HG03139 (cell line): ENCODE measurements at regions not wholly inside any gene's neighbourhood (a gene's known extent, or its start where the extent isn't known, plus 50 kb on each side); places are given as distances from the start of the nearest gene placed in this dataset.
"Not testable (repeated sequence)": the region's sequence is repeated elsewhere in the genome, so short reads cannot be mapped to it uniquely, and the experiment has no call there.

Experiments
- ATAC-seq: cut with Tn5 transposase; IDR thresholded peaks from one replicate; pipeline ENCODE4 v1.9.1; 2021; ENCODE audit not compliant: unreplicated experiment

GRCh38 chr9:126056312-126057021 is 270.2 kb upstream of the MVB12B start:
- no peak for ATAC-seq

GRCh38 chr9:126057121-126057825 is 269.4 kb upstream of the MVB12B start:
- no peak for ATAC-seq

GRCh38 chr9:126058011-126058531 is 268.6 kb upstream of the MVB12B start:
- no peak for ATAC-seq

DNA sequence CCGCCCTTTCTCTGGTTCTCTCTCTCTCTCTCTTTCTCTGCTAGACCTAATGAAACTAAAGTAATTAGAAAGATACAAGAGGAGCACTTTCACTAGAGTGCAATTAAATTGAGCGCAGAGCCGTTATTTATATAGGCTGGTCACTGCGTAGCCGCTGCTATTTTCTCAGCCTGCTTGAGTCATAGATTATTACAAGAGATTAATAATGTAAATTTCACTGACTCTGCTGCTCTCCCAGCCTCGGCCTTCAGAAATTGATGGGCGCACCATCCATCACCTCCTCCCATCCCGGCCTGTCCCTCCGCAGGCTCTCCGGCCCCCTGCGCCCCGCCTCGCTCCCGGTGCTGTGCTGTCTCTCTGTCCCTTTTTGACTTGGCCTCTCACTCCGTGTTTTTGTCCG is 268.0 kb upstream of the MVB12B start:
- ATAC-seq: no peak

DNA sequence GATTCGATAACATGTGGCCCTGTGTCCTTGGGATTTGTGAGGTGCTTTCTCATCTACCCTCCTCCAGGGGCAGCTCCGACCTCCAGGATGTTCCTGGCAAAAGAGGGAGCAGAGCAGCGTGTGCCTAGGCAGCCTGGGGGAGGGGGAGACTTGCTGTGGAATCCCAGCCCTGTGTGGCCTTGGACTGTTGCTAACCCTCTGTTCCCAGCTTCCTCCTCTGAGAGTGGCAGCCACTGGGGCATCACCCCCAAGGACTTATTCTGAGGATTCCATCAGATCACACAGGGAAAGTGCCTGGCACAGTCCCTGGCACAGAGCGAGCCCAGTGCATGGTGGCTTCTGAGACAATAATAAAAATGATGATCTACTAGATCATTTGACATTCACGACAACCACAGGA is 265.1 kb upstream of the MVB12B start:
- no peak for ATAC-seq

GRCh38 chr9:126062158-126062886 is 264.3 kb upstream of the MVB12B start:
- ATAC-seq: no peak

DNA sequence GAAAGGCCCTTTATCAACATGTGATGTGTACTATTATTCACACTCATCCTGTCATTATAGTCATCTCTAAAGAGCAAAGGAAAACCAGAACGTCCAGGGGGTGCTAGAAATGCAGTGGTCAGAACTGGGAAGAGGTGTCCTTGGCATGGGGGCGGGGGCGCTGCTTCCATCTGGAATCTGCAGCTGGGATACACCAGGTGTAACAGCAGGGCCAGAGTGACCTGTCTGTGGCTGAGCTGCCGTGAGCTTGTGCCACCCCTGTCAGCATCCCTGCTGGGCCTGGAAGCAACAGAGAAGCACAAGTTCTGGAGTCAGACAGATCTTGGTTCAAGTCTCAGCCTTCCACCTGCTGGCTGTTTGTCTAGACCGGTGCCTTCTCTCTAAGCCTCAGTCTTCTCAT is 263.3 kb upstream of the MVB12B start:
- ATAC-seq: no peak

DNA sequence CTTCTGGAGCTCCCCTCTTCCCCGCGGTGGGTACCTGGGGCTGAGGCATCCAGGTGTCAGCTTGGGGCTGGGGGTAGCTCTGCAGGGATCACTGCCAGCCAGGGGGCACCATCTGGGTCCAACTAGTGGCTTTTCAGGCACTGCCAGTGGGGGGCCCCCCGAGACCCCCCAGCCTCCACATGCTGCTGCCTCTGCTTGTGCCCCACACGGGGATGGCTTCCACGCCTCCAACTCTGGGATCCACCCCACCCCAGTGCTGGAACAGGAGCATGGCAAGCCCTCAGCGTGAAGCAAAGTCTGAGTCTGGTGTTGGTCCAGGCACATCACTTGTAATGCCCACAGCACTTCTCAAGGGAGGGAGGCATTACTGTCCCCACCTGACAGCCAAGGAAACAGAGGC is 260.5 kb upstream of the MVB12B start:
- no peak for ATAC-seq

DNA sequence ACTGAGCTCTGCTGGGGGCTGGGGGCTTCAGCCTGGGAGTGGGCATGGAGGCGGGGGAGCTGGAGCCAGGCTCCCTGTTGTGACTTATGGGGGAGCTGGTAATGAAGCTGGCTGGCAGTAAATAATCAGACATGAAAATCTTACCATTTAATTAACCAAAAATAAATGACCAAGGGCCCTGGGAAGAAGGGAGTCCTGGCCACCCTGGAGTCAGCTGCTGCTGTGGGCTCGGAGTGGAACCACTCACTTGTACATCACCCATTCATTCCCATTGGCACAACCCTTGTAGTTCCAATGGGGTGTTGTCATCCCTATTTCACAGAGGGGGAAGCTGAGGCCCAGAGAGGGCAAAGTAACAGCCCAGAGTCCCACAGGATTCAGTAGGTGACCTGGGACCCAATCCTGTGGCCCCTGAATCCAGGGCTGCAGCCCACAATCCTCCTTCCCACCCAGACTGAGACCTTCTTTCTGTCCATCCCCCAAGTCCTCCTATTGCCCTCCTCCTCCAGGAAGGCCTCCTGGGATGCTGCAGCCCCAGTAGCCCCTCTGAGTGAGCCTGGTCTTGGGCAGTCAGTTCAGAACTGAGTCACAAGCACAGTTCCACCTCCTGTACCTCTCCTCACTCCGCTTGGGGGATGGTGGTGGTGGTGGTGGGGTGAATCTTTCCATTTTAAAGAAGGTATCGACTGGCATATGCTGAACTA is 259.4 kb upstream of the MVB12B start:
- no peak for ATAC-seq

DNA sequence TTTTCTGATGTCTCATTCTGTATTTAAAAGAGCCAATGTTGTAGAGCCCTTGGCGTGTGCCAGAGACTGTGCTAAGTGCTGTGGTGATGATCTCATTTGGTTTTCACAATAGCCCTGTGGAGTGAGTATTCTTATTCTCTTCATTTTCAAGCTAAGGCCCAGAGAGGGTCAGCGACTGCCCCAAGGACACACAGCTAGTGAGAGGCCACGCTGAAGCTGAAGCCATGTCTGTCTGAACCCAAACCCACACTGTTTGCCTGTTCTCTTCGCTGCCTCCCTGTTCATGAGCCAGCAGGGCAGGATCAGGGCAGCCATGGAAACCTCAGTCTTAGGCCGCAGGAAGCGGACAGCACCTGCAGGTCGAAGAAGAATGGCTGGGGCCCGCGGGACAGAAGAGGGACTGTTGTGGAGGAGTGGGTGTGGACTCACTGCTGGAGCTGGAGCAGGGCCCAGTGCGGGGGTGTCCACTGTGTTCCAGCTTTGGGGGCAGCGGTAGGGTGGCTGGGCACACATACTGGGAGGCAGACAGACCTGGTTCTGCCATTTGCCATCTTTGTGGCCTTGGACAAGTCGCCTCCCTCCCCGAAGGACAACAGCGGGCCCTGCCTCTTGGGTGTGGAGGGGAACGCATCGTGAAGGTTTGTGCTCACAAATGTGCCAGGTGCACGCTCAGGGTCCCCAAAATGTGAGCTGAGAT is 257.9 kb upstream of the MVB12B start:
- no peak for ATAC-seq

DNA sequence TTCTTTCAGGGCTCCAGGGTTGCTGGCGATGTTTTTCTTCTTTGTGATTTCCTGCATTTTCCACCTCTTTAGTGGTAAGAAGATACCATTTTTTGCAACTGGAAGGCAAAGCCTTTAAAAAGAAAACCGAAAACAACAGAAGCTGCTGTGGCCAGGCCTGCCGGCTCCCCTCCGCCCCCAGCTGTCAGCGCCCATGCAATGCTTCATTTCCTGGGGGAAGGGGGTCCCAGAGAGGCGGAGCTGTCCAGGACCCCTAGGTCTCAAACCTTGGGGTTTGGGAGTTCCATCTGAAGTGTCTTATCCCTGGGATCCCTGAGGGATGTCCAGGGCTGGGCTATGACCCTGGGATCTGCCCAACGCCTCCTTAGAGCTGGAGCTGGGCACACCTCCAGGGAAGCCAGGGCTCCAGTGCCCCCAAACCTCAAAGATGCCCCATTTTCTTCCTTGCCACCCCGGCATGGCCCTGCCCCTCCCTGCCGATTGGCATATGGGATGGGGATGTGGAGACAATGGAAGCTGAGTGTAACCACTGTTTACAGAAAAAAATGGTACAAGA is 257.2 kb upstream of the MVB12B start:
- no peak for ATAC-seq

DNA sequence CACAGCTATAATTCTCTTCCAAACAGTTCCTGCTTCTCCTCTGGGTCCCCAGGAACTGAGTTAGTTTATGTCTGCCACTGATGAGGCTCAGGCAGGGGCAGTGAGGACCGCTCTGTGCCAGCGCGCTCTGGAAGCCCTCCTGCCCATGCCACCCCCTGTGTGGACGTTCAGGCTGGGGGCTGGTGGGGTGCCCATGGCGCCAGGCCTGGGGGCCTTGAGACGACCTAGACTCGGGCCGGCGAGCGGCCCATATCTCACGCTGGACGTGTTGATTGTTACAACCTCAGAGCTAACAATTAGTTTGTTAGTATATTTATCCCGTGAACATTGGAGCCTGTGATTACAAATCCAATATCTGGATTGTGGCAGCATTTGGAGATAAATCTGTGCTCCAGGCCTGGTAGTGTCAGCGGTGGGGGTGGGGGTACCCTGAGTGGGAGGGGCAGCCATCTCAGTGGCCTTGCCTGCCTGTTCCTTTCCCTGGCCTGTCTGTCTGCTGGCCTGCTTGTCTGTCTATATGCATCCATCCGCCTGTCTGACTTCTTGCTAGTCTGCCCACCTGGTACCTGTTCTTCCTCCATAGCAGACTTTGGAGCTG is 256.5 kb upstream of the MVB12B start:
- no peak for ATAC-seq

GRCh38 chr9:126071076-126071750 is 255.4 kb upstream of the MVB12B start:
- no peak for ATAC-seq

DNA sequence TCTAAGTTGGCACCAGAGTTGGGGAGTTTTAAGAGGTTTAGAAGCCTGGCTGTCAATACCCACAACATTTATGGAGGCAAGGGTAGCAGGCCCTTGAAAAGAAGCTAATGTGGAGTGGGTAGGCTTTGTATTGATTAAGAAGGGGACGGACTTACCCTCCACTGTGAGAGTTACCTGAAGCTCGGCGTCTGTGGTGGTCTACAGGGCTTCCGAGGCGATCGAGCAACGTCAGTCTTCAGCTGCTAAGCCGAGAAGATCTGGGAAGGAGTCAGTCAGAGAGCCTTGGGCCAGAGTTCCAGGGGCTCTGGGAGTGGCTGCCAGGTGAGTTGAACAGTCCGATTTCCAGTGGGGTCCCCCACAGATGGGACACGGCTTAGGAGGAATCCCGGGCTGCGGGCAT is 249.0 kb upstream of the MVB12B start:
- ATAC-seq: not testable (repeated sequence)

DNA sequence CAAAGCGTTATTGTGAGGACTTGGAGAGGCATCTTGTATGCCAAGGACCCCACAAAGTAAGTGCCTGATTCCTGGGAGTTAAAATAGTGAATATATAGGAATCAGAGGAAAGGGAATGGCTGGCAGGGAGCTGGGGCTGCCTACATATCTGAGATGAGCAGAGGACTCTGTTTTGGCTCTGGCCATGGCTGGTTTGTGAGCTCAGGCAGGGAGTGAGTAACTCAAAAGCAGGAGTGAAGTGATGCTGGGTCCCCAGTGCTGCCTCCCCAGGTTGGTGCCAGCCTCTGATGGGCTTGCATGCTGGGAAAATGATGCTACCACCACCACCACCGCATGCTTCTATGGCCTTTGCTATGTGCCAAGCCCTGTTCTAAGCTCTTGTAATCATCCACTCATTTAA is 246.0 kb upstream of the MVB12B start:
- ATAC-seq: no peak

DNA sequence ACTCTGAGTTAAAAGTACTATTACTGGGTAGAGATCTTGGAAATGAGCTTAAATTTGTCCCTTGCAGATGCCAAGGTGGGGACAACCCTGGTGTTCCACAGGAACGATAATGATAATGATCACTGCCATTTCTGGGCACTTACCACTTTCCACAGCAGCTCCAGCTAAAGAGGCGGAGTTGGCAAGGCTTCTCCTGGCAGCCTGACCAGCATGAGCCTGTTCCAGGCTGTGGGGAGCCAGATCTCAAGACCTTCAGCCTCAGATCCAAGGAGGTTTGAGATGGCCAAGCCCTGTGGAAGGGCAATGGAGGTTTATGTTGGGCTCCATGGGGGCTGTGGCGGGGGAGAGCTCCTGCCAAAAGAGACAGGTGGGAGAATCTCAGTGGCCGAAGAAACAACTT is 244.9 kb upstream of the MVB12B start:
- ATAC-seq: no peak

DNA sequence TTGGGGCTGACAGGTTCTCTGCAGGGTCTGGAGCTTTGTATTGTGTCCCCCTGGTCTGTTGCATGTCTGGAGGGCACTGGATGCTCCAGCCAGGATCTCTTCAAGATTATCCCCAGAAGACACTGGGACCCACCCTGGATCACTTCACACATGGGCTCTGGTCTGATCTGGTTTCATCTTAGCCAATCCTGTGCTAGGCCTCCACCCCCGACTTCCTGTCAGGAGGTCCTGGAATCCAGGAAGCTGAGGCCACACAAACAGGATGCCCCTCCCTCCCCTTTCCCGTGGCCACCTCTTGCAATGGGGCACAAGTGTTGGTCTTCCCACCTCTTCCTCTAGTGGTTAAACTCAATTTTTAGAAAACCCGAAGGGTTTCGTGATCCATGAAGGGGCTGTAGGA is 242.6 kb upstream of the MVB12B start:
- ATAC-seq: no peak

DNA sequence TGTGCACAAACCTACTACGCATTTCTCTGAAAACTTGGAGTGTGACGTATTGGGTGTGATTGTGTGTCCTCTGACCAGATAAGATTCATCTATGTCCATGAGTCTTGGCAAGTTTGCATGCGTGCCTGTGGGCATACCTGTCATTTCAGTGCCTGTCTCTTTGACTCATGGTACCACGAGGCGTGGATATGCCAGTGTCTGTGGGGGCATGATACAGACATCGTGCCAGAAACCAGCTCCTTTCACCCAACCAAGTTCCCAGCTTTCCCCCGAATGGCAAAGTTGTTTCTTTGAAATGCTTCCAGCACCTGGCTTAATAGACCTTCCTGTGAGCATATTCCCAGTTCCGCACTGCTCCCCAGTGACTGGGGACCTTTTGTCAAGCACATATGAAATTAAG is 241.9 kb upstream of the MVB12B start:
- ATAC-seq: no peak

GRCh38 chr9:126085170-126085569 is 241.5 kb upstream of the MVB12B start:
- ATAC-seq: no peak
